Skeletal muscle cell (primary cell): ENCODE measurements at regions not wholly inside any gene's neighbourhood (a gene's known extent, or its start where the extent isn't known, plus 50 kb on each side); places are given as distances from the start of the nearest gene placed in this dataset.

Experiments used
- DNase-seq: peaks from one replicate; pipeline ENCODE4 v3.0.0-alpha.2; 2010; ENCODE audit warnings: low read depth
- H3K4me3 ChIP-seq: 2 replicates; pipeline ENCODE4 v1.5.1; 2011; ENCODE audit warnings: low read depth, mild to moderate bottlenecking, control low read depth, low read length, moderate library complexity

- H3K4me3 ChIP-seq = no peak overlapping the region
- DNase-seq = no peak
Measured at GRCh38 chr2:120670771-120671480, 64.7 kb upstream of the GLI2 start.

DNA sequence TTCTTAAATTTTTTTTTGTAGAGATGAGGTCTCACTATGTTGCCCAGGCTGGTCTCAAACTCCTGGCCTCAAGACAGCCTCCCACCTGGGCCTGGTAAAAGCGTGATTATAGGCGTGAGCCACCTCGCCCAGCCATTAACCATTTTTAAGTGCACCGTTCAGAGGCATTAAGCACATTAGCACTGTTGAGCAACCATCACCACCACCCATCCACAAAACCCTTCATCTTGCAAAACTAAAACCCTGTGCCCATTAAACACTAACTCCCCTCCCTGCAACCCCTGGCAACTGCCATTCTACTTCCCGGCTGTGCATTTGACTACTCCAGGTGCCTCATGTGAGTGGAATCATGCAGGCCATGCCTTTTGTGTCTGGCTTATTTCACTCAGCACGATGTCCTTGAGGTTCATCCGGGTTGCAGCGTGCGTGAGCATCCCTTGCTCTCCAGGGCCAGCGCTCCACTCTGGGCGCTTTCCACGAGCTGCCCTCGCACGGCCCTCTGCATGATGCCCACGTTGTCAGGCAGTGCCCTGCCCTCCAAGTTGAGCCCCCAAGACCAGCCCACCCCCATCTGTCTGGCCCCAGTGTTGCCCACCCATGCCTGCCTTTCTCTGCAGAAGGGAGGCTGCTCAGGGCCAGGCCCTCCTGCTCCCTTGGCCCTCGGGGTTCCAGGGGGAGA lies 63.0 kb upstream of the GLI2 start:
- no peak for DNase-seq
- H3K4me3 ChIP-seq = no peak overlapping the region

GRCh38 chr2:120673205-120673550 lies 62.5 kb upstream of the GLI2 start:
- H3K4me3 ChIP-seq = no peak overlapping the region
- no peak for DNase-seq

DNA sequence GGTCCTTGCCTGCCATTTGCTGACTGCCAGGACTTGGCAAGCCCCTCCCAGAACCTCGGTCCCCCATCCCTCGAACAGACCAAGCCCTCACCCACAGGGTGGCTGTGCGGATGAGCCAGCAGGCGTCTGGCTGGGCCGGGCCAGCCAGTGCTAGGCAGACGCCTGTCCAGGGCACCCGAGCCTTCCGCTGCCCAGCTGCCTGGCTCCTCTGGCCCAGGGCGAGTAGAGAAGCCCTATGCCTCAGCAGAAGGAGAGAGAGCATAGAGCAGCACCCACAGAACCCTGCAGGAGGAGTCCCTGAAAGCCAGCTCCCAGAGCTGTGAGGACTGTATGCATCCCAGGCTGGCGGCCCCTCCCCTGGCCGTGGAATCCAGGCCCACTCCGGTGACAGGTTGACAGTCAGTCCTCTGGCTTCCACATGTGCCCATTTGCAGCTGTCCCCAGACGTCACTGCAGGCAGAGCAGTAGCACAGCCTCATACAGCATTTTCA lies 62.1 kb upstream of the GLI2 start:
- H3K4me3 ChIP-seq = no peak overlapping the region
- no peak for DNase-seq

DNA sequence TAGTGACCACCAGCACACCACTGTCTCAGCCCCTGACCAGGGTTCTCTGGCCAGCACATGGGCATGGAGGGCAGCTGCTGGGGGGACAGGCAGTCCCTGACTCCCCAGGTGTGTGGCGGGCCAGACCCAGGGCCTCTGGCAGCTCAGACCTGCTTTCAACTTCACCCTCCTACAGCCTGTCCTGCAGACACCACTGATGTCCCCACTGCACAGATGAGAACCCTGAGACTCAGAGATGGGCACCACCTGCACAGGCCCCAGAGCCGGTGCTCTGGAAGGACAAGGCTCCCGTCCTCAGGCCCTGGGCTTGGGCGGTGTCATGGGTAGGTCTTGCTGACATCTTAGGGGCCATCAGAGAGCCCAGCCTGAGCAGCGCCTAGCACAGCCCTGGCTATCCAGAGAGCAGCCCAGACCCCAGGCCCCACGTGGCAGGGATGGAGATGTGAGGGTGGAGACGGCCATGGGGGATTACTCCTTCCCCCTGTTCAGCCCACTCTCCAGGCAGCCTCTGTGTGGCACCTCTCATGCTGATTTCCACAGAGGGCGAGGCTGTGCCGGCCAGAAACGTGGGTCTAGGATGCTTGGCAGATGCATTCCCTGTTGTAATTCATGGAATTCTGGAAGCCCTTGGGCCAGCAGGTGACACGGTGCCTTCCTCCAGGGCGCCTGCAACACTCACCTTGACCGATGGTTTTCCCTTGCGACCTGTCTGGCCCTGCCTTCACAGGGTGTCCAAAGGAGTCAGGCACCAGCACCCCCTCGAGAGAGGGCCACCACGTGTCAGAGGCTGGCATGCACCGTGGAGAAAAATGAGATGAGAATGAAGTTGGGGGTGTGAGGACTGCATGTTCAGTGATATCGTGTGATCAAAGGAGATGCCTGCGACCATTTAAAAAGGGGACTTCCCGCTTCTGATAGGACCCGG lies 61.2 kb upstream of the GLI2 start:
- no peak overlapping the region for H3K4me3 ChIP-seq
- DNase-seq = no peak

DNA sequence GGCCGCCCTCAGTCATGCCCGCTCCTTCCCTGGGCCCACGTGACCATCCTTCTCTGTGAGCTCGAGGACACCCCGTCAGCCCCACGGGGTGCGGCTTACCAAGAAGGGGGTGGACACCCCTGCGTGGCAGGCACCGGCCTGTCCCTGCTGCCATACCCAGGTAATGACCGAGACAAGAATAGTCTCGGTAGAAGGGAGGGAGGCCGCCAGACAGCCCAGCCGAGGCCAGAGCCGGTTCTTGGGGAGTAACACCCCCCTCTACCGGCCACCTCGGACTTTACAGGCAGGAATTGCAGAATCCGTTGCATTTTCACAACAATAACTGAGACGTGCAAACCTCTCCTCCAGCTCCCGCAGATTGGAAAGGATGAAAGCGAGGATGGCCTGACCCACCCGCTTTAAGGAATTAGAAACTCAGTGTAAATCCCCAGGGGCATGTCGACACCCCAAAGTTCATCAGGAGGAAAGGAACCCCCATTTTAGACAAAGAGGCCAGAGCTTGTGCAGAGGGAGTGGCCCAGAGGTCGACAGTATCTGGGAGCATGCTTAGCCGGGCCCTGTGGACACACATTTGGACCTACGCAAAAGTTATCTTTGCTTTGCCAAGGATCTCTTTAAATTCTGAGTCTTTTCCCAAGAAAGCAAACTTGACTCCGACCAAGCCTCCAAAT lies 60.1 kb upstream of the GLI2 start:
- no peak overlapping the region for H3K4me3 ChIP-seq
- no peak for DNase-seq

DNA sequence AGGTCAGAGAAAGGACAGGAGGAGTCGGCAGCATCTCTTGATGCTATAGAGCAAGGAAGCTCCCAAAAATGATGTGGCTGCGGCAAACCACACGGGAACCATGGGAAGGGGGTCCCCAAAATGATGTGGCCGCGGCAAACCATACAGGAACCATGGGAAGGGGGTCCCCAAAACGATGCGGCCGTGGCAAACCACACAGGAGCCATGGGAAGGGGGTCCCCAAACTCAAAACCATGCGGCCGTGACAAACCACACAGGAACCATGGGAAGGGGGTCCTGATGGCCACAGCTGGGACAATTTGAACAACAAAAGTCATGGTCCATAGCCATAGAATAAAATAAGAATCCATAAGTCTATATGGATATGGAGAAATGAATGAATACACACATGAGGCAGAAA lies 58.4 kb upstream of the GLI2 start:
- H3K4me3 ChIP-seq = no peak overlapping the region
- no peak for DNase-seq

DNA sequence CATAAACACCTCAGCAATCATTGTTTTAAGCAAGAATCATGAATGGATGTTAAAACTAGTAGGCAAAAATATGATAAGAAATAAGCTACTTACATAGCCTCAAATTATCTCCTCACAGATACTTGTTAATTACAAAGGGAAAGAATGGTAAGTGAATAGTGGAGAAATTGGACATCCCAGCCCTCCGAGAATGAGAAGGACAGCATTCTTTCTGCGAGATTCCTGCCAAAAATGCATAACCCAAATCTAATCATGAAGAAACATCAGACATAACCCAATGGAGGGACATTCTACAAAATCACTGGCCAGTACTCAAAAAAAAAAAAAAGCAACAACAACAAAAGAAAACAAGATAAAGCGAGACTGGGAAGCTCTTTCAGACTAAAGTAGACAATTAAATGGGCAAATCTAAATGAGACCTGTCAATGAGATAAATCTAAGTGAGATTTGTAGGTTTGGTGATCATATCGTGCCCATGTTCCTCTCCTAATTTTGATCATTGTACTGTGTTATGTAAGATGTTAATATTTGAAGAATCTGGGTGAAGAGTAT lies 57.9 kb upstream of the GLI2 start:
- no peak overlapping the region for H3K4me3 ChIP-seq
- DNase-seq = no peak

DNA sequence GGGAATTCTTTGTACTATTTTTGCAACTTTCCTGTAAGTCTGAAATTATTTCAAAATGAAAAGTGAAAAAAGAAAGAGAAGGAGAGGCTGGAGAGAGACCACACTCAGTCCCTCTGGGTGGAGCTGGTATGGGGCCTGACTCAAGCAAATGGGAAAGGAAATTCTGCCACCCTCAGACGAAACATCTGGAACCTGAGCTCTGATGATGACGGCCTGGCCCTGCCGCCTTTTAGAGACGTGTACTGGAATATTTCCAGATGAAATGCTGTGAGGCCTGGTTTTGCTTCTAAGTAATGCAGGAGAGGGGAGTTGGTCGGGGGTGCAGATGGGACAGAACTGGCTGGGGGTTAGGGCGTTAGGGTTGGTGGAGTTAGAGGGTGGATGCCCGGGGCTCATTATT lies 57.4 kb upstream of the GLI2 start:
- no peak overlapping the region for H3K4me3 ChIP-seq
- no peak for DNase-seq

DNA sequence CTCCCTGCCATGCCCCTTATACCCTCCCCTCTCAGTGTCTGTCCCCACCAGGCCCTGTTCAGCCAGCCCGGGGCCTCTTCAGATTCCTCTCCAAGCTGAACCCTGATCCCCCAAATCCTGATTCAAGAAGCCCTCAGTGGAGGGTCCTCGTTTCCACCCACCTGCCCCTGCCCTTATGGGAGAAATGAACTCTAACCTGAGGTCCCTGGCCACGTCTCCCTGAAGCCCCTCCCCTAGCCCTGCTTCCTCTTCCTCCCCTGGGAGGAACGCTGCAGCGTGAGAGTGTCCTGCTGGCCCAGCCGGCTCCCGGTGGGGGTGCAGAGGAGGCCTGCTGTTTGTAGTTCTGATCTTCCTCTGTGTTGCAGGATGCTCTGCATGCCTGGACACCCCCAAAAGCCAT lies 56.7 kb upstream of the GLI2 start:
- DNase-seq = no peak
- H3K4me3 ChIP-seq = no peak overlapping the region

DNA sequence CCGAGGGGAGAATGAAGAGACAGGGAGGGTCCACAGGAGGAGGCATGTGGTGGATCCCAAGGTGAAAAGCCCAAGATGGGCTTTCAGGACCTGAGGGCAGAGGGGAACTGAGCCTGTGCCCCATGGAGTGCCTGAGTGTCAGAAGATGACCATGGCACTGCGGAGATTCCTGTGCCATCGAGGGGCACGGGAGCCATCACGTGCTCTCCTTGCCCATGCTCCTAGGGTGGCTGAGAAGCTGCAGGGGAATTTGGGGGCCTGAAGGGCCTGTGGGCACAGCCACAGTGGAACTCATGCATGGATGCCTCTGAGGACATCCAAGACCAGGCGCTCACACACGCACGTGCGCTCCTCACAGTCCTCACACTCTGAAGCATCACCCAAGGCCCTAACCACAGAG lies 56.1 kb upstream of the GLI2 start:
- H3K4me3 ChIP-seq = no peak overlapping the region
- DNase-seq = no peak

DNA sequence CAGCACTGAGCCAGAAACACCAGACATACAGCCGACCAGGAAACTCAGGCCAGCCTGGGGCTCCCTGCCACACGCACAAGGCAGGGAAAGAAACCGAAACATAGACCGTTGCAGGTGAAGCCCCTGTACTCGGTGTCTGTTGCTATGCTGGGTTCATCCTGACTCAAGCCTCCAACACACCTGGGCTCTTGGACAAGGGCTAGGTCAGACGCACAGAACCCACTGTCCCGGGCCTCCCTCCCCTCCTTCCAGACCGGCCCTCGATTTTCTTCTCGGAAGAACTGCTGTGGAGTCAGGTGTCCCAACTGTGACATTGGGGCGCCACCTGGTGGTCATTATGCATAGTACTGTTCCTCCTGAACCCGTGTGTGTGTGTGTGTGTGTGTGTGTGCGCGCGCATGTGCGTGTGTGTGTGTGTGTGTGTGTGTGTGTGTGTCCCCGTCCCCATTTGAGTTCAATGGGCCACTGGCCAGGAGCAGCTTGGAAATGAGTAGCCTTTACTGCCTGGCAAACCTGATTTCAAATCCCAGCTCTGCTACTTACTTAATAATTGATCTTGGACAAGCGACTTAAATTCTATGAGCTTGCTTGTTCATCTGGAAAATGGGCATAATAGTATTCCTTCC lies 55.4 kb upstream of the GLI2 start:
- no peak overlapping the region for H3K4me3 ChIP-seq
- DNase-seq = peak; percentile 56

- DNase-seq = no peak
- H3K4me3 ChIP-seq = no peak overlapping the region
Measured at GRCh38 chr2:120681181-120681580, 54.5 kb upstream of the GLI2 start.

- no peak for DNase-seq
- H3K4me3 ChIP-seq = no peak overlapping the region
Measured at GRCh38 chr2:120681696-120682288, 53.9 kb upstream of the GLI2 start.

DNA sequence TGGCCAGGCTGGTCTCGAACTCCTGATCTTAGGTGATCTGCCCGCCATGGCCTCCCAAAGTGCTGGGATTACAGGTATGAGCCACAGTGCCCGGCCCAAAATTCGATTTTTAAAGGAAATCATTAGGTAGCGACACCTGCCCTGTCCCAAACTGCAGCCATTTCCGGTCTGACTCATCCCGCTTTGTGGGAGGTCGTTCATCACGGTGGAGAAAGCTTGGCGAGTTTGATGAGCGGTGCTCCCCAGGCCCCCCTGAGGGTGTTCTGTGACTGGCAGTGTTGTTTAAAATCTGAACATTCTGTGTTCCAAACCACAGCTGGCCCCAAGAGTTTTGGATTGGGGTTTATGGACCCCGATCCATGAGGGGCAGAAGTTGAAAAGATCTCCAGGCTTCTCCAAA lies 53.0 kb upstream of the GLI2 start:
- DNase-seq = no peak
- H3K4me3 ChIP-seq = no peak overlapping the region

DNA sequence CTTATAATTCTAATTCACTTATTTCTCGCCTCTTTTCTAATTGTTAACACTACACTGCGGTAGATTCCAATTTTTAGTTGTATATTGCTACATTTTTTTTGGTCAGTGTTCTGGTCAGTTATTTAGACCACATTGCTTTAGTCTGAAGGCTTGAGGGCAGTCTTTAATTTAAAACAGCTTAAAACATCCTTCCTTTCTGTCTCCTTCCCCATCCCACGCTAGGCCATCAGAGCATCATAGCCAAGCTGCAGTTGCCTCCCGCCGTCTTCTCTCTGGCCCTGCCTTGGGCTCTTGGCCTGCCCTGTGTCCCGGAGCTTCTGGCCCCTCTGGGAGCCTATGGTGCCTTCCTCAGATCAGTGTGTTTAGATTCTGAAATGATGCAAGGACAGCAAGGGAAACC lies 52.6 kb upstream of the GLI2 start:
- no peak overlapping the region for H3K4me3 ChIP-seq
- DNase-seq = no peak

- H3K4me3 ChIP-seq = no peak overlapping the region
- DNase-seq = no peak
Measured at GRCh38 chr2:120683701-120684100, 52.0 kb upstream of the GLI2 start.

- DNase-seq = no peak
Measured at GRCh38 chr2:120684289-120685065, 51.2 kb upstream of the GLI2 start.

More at GRCh38 chr2:120684289-120685065, 51.2 kb upstream of the GLI2 start:
- H3K4me3 ChIP-seq = no peak overlapping the region
